ENCODE measurements at regions not wholly inside any gene's neighbourhood (a gene's known extent, or its start where the extent isn't known, plus 50 kb on each side); places are given as distances from the start of the nearest gene placed in this dataset.
"Not testable (repeated sequence)": the region's sequence is repeated elsewhere in the genome, so short reads cannot be mapped to it uniquely, and the experiment has no call there.

DNA sequence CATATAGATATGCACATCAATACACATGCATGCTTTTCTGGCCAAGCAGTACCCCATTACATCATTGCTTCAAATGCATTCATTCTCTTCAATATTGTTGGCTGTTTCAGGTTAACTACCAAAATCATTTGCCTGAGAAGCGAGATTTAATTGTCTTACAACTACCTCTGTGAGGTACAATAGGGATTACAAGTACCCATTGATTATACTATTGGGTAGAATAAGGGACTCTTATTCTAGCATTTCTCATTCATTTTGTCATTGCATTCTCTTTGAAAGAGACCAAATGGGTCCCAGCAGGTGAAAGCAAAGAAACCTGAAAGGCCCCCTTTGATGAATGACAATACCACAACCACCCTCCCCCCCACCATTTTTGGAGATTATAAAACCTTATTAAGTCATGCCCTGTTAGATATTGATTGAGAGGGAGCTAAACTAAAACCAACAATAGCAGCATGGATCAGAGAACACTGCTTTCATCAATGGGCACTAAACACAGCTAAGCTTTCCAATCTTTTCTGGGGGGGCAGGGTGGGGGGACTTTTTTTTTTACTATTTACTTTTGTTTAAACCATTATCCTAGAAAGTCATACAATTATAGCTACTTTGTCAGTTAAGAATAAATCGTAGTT lies 375.0 kb upstream of the CCNH start:
- DNase-seq (ENCODE audit: low read depth in 4 of 4, low spot score in 3 of 4): no peak

DNA sequence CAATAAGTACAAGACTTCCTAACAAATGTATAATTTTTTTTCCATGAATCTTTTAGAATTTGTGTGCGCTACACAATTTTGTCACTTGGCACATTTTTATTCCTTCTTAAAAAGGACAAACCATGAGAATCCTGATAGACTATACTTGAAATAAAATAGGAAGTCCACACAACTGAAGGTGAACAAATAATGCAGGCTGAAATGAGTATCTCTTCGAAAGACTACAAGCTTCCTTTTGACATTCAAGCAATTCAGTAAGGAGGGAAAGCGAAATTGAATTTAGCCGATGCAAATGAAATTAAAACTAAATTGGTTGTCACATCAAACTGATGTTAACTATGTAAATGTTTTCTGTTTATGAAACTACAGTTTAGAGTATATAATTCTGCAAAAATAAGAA lies 374.4 kb upstream of the CCNH start:
- DNase-seq (ENCODE audit: low read depth in 4 of 4, low spot score in 3 of 4): no peak

DNA sequence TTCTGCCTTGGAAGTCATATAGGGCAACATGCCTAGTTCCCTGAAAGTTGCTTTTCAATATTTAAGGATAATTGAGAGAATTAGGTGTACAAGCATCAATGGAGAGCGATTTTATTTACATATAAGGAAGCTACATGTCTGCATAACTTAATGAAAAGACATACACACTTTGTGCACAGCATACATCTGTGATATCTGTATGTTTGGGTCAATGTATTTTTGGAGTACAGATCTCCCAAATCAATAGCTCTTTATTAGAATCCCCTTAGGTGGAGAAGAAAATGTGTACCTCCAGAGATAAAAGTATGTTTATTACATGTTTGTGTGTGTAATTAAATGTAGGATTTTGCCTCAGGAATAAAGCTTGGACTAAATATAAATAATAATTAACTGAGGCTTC lies 373.7 kb upstream of the CCNH start:
- DNase-seq (ENCODE audit: low read depth in 4 of 4, low spot score in 3 of 4): no peak

GRCh38 chr5:87785554-87786335 lies 373.0 kb upstream of the CCNH start:
- DNase-seq (ENCODE audit: low read depth in 4 of 4, low spot score in 3 of 4): no peak

DNA sequence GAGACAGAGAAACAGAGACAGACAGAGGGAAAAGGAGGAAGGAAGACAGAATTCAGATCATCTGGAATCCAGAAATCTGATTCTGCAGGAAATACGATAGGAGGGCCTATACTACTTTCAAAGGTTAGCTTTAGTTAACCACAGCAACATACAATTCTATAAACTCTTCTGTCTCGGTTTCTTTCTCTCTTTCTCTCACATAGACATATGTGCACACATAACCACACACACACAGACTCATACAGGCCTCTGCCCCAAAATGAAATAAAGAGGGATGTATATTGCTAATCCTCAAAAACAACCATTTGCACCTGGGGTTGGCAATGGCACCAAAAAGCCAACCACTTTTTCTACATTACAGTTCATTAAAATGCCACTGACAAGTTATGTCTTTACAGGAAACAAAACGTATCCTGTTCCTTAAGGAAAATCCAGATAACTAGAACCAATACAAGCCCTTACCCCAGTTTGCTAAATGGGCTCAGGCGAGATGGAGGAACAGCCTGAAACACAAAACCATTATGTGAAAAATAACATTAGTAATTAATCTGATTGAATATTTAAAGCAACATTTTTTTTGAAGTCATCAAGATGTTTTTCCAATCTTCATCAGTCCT lies 372.3 kb upstream of the CCNH start:
- DNase-seq (ENCODE audit: low read depth in 4 of 4, low spot score in 3 of 4): no peak

DNA sequence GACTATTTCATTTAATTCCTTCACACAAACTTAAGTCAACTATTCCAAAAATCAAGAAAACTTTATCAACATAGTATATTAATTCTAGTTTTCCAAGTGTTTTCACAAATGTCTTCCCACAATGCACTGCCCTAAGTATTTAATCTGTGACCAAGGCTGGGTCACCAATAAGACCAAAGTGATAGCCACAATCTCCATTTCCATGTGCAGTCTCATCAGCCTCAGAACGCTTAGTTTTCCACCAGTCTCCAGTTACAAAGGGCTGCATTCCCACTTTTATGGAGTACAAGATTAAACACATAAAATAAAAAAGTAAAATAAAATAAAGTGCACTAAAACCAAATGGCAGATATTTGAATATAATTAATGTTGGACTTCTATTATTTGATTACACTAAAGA lies 371.6 kb upstream of the CCNH start:
- DNase-seq (ENCODE audit: low read depth in 4 of 4, low spot score in 3 of 4): no peak

DNA sequence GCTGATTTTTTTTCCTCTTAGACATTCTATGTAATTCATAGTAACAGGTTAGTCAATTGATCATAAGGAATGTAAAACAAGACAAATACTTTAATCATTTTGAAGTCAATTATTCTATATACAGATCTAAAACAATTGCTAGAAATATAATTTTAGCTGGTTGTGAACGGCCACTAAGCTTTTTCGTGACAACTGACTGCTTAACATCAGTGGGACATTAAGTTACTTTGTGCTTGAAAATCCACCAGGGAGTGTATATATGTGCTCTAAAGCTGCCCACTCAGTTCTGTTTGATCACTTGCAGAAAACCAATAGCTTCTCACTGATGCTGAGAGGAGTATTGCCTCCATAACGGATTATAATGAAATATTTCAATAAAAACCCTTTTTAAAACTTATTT lies 370.2 kb upstream of the CCNH start:
- no peak for DNase-seq (ENCODE audit: low read depth in 4 of 4, low spot score in 3 of 4)

DNA sequence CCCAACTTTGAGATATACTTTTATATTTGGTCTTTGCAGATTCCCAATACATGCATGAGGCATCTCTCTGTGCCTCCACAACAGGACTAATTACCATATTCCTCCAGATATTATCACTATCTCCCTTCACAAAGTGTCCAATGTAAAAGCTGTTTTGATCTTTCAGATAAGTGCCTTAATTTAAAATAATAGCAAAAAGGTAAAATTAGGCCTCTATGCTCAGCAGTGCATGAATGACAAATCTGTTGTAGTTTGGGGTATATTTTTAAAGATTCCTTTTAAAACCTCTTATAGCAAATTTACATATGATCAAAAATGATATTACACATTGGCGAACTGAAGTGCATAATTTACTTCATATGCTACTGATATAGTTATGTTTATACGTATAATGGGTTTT lies 369.2 kb upstream of the CCNH start:
- no peak for DNase-seq (ENCODE audit: low read depth in 4 of 4, low spot score in 3 of 4)

DNA sequence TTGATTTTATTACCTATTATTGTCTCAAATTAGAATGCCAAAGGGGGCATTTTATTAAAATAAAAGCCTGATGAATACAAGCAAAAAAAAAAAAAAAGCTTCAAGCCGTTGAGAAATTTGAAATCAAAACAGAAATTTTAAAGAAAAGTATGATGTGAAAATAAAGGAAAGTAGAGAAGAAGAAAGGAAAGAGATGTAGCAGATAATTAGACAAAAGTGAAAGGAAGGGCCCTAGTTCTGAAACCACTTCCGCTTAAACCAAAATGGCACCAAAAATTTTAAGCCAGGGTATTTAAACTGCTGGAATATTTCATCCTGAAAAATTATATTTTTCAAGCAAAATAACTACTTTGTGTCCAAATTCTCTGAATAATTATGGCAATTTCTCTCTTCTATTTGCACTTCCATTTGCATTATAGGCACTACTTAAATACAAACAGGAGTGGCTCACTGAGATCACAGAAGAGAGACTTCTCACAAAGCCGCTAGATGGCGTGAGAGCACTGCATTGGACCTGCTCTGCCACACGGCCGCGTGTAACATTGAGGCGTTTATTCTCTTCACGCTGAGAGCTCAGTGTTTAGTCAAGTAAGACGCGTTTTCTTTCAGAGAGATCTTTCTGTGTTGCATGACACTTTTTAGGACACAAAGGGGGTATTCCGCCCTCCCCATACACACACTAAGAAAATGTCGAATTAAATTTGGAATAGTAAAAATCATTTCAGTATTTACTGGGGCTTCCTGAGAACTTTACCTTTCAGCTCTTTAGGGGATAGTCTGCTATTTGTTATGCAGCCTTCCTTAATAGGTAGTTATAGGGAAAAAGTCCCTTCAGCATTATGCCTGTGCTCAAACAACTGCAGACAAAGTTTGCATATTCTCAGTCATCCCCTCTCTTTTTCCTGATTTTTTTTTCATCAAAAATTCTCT lies 368.4 kb upstream of the CCNH start:
- DNase-seq (ENCODE audit: low read depth in 4 of 4, low spot score in 3 of 4): peak; percentile 47 to 73 (median 66)

DNA sequence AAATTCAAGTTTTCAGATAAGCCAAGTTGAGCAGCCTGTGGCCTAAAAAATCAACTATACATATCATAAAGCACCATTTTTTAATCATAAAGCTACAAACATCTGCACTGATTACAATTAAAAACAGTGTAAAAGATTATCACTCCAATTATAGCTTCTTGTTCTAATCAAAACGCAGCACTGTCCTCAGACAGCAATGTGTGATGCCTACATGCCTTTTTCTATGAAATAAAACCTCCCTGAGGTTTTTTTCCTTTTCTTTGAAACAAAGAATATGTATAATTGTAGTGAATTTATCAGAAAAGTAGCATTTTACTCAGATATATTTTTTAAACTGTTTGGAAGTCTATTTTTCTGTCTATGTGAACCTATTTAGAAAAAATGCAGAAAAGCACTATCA lies 366.1 kb upstream of the CCNH start:
- DNase-seq (ENCODE audit: low read depth in 4 of 4, low spot score in 3 of 4): no peak

- DNase-seq (ENCODE audit: low read depth in 4 of 4, low spot score in 3 of 4): no peak
Observed at GRCh38 chr5:87777877-87778276, 365.1 kb upstream of the CCNH start.

DNA sequence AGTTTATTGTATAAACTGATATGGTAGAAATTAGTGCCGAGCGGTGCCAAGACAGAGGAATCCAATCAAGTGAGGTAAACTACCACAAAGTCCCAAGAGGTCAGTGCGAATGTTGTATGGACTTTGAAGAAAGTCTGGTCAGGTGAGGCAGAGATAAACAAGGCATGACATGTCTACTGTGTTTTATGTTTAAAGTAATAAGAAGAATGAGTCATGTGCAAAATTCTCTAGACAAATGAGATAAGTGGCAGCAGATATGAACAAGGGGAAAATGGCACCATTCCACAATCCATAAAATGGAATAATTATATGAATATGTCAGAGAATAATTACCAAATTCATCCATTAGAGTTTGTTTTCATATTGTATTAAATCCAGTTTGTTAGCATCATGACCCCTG lies 364.1 kb upstream of the CCNH start:
- DNase-seq (ENCODE audit: low read depth in 4 of 4, low spot score in 3 of 4): no peak

GRCh38 chr5:87776302-87776701 lies 363.6 kb upstream of the CCNH start:
- not testable (repeated sequence) for DNase-seq (ENCODE audit: low read depth in 4 of 4, low spot score in 3 of 4)

DNA sequence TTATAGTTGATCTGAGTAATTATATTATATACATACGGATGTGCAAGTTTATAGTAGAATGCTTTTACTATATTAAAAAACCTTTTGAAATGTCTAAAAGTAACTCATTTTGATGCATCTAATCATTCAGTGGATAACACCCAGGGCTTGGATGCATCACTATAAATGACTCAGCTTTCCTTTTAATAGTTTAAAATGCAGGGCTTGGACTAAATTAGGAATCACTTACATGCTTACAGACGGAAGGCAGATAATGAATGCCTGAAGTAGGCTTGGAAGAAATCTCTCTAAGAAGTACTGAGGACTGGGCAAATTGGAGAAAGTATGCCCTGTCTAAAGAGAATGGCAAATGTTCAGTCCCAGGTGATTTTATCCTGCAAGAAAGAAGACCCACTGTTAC lies 362.5 kb upstream of the CCNH start:
- DNase-seq (ENCODE audit: low read depth in 4 of 4, low spot score in 3 of 4): no peak

- DNase-seq (ENCODE audit: low read depth in 4 of 4, low spot score in 3 of 4): no peak
Observed at GRCh38 chr5:87774804-87775203, 362.1 kb upstream of the CCNH start.

DNA sequence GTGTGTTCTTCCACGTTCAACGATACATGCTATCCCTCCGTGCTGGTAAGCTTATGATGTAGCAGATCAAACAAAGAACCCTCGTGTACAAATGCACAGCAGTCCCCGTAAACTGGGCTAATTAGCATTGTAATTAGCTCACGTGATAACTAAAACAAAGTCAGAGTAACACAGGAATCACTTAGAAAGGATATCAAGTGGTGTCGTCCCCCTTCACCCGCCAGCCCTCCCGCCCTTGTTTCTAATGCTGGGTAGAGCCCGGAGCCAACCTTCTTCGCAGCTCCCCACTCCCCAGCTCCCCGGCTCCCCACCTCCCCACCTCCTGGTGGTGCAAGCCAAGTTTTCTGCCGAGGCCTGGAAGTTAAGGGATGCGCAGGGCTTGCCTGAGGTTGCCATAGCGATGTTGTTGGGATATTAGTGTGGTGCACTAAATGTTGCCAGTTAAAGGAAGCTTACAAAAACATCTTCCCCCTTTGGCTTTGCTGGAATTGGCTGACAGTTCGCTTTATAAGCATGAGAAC lies 357.9 kb upstream of the CCNH start:
- DNase-seq (ENCODE audit: low read depth in 4 of 4, low spot score in 3 of 4): no peak

- DNase-seq (ENCODE audit: low read depth in 4 of 4, low spot score in 3 of 4): no peak
Observed at GRCh38 chr5:87770016-87770570, 357.4 kb upstream of the CCNH start.

DNA sequence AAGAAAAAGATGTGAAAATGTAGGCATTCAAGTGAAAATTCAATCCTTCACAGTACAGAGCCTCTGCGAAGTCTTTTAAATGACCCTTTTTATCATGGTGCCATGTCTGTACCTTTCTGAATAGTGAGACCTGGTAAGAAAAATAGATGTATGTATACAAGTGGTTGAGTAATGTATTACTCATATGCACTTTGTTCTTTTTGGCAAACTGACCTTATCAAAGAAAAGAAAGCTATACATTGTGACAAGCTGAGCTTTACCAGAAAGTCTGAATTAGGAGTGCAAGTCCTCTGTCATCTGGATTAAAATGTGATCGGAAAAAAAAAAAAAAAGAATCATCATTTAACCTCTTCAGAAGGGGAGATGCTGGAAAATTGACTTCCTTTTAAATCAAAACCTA lies 356.4 kb upstream of the CCNH start:
- DNase-seq (ENCODE audit: low read depth in 4 of 4, low spot score in 3 of 4): no peak

GRCh38 chr5:87768190-87768589 lies 355.5 kb upstream of the CCNH start:
- no peak for DNase-seq (ENCODE audit: low read depth in 4 of 4, low spot score in 3 of 4)

DNA sequence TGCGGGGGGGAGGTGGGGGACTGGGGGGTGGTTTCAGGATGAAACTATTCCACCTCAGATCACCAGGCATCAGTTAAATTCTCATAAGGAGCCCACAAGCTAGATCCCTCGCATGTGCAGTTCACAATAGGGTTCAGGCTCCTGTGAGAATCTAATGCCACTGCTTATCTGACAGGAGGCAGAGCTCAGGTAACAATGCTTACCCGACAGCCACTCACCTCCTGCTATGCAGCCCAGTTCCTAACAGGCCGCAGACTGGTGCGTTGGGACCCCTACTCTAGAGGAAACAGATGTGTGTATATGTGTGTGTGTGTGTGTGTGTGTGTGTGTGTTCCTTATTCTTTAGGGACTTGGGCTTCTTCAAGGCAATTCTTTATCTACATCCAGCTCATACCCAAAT lies 352.3 kb upstream of the CCNH start:
- no peak for DNase-seq (ENCODE audit: low read depth in 4 of 4, low spot score in 3 of 4)

GRCh38 chr5:87762631-87763030 lies 349.9 kb upstream of the CCNH start:
- DNase-seq (ENCODE audit: low read depth in 4 of 4, low spot score in 3 of 4): no peak

All from left renal pelvis (tissue), 4 donors.